ENCODE measurements at regions not wholly inside any gene's neighbourhood (a gene's known extent, or its start where the extent isn't known, plus 50 kb on each side); places are given as distances from the start of the nearest gene placed in this dataset.

DNA sequence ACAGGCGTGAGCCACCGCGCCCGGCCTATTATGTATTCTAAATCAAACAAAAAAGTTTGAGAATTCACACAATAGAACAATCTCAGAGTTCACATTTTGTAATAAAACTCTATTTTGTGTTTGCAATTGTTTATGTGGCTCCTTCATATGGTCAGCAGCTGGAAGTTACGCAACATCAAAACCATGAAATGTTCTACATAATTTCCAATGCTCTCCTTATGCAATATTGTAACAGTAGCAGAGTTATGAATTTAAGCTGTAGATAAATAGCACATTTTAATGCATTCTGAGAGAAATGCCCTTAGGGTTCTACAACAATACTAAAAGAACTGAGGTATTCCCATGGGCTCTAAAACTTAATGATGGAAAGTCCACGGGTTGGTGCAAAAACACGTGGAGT, 62.3 kb upstream of the COL11A1 start:
- no peak for DNase-seq (ENCODE audit: low read depth, low spot score)

DNA sequence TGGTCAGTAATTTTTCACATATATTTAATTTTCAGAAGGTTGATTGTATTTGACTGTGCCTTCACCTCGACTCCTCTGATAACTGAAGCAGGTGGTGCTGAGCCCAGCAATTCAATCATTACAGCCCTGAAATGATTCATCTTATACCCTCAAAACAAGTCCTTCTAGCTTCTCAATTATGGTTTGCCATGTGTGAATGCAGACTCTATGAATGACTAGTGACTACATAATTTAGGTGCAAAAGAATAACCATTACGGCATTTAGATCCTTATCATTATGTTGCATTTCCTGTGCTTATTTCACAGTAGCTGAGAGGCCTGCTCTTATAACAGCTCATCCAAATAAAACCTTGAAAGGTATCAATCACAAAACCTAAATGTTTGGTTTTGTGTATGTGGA, 54.0 kb upstream of the COL11A1 start:
- DNase-seq (ENCODE audit: low read depth, low spot score) = no peak

DNA sequence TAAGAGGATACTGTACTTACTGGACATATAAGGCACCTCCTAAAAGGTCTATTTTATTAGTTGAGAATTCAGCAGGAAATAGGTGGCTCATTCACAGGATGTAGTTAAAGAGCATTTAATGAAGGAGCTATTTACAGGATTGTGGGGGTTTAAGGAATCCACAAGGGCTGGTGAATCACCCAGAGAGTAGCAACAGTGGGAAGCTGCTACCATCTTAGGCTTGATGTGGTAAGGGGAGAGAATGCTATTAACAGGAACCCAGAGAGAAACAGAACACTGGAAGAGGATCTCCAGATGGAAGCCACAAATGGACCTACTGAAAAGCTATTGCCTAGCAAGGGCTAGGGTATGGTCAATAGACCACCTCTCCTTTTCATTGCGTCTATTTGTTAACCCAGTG, 52.0 kb upstream of the COL11A1 start:
- DNase-seq (ENCODE audit: low read depth, low spot score) = no peak
